ENCODE measurements at regions not wholly inside any gene's neighbourhood (a gene's known extent, or its start where the extent isn't known, plus 50 kb on each side); places are given as distances from the start of the nearest gene placed in this dataset.

DNA sequence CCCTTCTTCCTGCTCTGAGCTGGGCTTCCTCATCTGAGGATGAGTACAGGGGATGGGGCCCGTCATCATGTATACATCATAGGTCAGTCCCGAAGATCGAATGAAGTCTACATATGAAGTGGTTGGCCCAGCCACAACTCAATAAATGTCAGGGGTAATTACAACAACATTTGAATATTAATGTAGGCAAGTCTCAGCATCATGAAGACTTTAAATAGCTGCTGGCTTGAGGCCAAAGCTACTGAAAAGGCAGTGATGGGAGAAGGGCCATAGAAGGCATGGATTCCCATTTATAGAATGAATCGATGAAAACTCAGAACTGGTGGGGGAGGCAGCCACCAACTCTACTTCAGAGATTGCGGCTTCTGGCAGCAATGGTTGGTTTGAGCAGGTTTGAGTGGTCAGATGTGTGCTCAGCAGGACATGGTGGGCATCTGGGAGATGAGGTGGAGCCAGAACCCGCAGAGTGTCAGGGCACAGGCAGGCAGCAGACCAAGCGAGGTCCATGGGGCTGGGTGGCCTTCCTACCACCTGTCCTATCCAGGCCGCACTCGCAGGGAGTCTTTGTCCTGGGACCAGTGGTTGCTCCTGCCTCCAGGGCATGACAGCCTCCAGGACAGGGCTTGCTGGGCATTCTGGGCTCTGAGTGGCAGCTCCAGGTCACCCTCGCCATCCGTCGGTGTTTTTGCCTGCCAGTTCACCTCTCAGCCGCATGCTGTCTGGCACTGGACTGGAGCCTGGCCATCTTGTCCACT lies 919.1 kb downstream of the TBC1D22A start:
- DNase-seq: no peak

DNA sequence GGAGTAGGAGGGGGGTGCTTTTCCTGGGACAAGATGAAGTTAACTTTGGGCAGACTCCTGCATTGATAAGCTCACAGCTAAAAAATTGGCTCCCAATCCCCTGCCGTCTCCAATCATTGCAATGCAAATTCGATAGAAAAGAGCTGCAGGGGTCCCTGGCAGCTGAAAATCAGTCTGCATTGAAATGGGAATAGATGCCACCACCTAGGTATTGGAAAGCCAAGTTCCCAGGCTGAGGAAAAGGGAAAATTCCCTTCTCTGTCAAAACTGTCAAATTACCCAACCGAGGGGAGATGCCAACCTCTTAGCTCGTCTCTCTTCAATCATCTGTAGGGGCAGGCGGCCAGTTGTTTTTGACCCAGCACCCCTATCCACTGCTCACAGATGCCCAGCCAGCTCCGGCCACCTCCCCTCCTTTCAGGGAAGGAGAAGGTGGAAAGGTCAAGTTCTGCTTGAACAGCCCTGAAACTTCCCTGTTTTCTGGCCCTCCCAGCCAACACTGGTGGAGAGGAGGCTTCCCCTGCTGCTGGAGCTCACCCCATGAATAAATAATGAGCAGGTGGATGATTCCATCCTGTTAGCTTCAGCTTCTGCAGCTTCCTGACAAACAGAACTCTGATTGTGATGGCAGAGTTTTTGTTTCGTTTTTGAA lies 916.3 kb downstream of the TBC1D22A start:
- DNase-seq: no peak

DNA sequence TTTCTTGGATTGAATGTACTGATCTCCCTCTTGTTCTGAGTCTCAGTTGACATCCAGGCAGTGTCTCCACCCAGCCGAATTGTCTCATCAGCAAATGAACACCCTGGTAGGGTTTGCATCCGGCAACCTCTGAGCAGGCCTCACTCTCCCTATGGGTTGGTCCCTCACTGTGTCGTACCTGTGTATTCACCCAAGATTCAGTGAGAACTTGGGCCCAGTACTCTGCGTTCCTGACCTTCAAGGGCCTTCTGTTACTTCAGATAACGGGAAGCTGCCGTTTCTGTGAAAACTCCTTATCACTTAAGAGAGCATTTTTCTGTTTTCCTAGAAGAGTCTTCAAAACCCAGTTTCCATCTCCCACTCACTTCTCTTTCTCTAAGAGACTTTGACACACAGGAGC lies 915.6 kb downstream of the TBC1D22A start:
- DNase-seq: no peak

DNA sequence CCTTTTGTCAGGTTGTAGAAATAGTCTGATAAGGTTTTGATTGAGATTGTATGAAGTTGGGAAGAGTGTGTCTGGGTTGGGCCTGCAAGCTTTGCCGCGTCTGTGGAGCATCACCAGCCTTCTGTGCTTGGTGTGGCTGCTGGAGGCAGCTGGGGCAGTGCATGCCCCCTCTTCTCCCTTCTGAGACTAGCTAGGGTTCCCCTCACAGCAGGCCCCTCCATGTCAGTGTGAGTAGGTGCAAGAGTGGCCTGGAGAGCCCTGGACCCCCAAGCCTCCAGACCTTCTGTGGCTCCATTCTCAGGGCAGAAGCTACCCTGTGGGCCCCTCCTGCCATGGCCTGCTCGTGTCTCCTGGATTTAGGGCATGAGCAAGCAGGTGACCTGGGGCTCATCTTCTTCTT lies 914.2 kb downstream of the TBC1D22A start:
- no peak for DNase-seq

DNA sequence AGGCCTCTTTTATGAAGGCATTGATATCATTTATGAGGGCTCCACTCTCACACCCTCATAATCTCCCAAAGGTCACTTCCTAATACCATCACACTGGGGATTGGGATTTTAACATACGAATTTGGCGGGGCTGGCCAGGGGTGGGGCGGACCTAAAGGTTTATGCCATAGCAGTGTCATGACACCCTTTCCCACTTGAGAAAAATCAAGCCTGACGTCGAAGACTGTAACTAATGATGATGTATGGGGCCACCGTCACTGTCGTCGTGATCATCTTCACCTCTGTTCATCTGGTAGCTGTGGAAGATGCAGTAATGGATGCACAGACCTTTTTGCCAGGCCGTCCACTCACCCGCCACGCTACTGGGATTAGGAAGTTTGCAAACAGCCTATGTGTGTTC lies 912.1 kb downstream of the TBC1D22A start:
- no peak for DNase-seq

DNA sequence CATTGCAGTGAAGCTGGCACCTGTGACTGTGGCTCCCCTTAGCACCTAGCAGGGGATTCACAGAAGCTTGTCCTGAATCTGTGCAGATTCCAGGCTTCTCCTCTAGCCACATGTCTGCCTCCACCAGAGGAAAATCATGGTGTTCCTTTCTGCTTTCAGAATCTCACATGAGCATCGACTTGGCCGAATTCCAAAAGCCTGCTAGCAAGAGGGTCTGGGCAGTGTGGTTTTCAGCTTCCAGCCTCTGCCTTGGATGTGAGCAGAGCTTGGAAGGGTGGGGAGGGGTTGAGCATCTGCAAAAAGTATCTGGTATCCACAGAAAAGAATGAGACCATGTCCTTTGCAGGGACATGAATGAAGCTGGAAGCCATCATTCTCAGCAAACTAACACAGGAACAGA lies 911.1 kb downstream of the TBC1D22A start:
- no peak for DNase-seq

DNA sequence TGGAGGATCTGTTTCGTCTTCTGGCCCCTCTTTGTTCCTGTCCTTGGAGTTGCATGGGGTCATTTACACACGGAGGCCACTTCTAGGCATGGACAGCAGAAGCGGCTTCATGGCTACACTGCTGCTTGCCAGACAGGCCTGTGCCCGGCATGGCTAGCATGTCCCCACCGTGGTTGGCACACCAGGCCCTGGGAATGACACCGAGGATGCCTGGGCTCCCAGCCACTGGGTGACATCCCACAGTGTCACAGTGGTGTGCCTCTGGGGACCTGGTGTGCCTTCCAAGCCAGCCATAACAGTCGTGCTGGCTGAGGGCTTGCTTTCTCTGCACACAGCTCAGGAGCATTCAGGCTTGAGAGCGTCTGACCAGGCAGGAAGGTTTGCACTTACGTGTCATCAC lies 910.1 kb downstream of the TBC1D22A start:
- no peak for DNase-seq

DNA sequence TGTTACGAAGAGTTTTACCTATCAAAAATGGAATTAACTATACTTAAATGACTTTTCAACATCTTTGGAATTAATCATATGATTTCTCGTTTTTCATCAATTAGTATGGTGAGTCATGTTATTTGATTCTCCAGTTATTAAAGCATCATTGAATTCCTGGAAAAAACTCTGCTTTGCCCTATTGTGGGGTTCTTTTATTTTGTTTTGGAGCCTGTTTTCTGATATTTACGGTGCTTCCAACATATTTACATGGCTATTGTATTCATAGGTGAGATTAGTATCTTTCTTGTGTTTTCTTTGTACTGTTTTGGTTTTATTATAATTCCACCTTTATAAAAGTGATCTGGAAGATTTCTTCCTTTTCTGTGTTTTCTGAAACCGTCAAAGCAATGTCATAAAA lies 902.7 kb downstream of the TBC1D22A start:
- DNase-seq: no peak

DNA sequence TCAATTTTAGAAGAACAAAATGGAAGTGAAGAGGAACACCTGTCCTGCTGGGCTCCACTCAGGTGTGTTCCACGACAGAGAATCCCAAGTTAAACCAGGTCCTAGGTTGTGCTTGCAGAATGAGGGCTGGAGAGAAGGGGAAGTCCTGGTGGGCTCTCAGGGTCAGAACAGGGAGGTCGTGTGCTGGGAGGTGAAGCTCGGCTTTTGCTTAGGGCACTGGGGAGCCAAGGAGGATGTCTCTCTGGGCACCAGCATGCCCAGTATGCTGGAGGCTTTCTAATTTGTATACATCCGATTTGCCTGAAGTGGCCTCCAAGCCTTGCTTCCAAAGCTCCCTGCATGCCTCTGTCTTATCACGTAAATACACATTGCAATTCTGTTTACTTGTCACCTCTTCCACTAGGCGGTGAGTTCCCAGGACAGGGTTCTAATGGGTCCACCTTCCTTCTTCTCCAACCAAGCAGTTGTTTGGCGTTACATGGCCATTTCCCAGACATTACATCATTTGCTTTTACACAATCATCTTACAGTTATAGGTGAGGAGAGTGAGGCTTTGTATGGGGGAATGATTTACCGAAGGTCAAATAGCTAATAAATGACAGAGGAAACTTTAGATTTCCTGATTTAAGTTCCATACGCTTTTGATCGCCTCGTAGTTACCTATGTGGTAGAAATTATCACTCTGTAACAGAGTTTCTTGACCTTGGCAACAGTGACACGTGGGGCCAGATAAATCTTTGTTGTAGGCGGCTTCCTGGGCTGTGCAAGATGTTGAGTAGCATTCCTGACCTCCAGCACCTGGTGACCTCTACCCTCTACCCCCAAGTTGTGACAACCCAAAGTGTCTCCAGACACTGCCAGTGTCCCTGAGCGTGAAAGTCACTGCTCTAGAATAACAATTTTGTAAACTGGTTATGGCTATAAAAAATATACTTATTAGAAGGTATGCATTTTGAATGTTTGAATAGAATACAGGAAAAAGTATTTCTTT lies 901.5 kb downstream of the TBC1D22A start:
- DNase-seq: no peak

DNA sequence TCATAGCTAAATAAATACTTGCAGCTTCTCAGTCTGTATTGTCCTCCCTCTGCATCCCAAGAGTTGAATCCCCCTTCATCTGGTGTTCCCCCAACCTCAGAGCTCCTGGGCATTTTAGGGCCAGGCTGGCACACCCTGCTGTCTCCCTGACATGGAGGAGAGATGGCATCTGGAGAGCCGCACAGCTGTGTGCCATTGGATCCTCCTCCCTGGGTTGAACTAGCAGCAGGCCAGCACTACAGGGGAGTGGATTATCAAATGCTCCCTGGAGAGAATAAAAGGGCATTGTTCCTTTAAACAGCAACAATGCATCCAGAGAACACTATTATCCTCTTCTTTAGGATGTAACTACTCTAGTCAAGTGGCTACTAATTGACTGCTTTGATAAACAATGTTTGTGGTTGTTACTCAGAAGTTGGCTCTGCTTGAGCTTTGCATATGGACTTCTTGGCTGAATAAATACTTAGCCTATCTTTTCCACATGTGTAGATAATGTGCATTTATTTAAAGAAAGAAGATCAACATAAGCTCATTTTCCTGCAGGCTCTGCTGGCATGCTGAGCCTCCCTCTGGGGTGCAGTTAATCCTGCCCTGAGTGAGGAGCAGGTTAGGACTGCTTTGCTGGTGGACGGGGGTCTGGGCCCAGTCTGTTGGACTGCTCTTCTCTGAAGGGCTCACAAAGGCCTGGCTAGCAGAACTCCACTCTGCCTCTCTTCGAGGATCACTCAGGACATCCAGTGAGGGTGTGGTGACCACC lies 897.2 kb downstream of the TBC1D22A start:
- no peak for DNase-seq

DNA sequence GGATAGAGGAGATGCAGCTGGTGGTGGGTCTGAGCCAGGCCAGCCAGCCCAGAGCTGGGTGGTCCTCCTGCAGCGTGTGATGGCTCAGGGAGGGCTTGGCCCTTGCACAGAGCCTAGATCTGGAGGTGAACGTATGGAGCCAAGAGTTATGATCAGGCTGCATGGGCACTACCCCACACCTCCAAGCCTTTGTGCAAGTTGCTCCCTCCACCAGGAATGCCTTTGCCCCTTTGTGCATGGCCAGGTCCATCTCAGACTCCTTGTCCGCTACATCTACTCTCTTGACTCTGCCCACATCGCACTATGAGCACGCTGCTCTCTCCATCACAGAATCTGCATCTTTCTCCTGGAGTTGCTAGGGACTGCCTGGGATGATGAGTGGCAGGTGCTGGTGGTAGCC lies 895.7 kb downstream of the TBC1D22A start:
- no peak for DNase-seq

DNA sequence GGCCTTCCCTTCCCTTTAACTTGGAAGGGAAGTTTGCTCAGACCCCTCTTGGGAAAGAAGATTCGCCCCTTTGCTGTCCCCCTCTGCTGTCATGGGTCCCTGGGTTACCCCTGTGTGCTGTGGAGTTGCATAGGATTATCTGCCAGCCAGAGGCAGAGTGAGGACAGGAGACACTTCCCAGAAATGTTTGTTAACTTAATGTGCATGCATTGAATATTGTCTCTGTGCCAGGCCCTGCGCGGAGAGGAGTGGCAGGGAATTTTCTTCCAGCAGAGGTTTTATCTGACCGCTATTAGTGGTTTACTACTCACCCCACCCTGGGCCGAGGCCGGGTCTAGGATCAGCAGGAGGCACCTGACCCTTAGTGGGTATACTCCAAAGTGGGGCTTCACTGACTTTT lies 894.8 kb downstream of the TBC1D22A start:
- no peak for DNase-seq

DNA sequence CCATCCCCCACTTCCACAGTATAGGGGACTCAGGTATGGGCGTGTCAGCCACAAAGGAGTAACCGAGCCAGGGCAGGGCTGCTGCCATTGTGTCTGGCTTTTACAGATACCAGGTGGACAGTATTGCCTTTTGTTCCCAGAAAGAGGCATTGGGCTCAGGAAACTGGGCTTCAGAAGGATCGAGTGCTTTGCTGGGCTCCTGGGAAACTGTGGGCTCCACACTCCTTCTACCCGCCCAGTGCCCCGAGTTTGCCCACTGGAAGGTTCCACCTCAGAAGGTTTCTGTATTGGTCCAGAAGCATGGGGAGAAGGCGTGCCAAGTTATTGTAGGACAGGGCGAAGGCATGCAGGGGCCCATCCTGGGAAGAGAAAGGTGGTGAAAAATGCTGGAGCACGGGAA lies 894.4 kb downstream of the TBC1D22A start:
- DNase-seq: no peak

DNA sequence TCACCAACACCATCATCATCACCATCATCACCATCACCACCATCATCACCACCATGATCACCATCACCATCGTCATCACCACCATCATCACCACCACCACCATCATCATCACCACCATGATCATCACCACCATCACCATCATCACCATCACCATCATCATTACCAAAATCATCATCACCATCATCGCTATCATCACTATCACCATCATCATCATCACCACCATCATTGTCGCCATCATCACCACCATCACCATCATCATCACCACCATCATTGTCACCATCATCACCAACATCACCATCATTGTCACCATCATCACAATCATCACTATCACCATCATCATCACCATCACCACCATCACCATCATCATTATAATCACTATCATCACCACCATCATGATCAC lies 893.5 kb downstream of the TBC1D22A start:
- DNase-seq: no peak

DNA sequence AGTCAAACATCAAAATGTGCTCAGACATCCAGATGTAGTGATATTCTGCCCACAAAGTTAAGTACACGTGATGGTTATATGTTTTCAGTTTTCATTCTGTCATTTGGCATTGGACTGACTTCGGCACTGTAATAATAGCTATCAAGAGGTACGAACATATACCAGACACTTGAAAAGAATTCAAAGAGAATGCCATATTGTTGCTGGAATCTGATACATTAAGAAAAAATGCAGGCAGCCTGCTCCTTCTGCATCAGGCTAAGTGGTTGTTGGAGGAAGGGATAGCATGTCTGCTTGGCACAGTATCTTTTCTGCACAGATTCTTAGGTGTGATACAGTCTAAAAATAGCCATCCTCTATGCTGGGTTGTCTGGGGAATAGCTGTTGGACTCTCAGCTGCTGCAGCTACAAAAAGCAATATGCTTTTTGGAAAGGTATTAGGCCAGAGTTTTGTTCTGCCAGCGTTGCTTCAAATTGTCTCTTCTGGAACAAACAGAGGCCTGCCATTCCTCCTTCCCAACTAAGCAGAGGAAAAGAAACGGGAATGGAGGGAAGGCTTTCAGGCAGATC lies 892.6 kb downstream of the TBC1D22A start:
- DNase-seq: no peak

DNA sequence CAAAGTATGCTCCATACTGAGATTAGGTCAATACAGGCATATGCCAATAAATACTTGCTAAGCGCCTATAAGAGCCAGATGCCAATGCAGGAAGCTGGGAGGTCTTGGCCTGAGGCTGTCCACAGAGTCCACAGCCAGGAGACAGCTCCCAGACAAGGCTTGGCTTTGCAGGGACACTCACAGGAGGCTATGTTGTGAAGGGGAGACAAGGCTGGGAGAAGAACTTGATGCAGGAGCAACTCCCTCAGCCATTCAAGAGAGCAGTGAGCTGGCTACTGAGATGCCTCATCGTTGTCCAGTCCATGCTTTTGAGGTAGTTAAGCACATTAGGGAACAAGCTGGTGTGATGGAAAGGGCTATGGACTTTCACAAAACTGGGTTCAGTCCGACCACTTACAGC lies 891.5 kb downstream of the TBC1D22A start:
- DNase-seq: no peak

DNA sequence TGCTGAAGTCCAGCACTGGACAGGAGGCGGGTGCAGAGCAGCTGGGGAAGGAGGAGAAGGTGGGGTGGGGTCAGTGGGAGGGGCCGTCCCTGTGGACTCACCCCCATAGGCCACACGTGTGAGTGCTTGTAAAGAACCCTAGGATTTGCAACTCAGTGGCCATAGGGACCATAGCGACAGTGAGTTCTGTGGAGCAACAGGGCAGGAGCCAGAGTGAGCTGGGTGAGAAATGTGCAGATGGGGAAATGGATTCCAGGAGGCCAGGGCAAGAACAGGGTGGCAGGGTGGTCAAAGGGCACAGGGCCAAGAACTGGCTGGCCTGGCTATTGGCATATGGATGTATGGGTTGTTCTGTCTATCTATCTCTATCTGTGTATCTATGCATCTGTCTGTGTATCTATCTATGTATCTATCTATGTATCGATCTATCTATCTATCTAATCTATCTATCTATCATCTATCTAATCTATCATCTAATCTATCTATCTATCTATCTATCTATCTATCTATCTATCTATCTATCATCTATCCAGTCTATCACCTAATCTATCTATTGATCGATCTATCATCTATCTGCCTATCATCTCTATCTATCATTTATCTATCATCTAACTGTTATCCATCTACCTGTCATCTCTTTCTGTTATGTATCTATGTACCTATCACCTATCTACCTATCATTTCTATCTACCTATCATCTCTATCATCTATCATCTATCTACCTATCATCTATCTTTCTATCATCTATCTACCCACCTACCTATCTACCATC lies 889.0 kb downstream of the TBC1D22A start:
- DNase-seq: no peak

DNA sequence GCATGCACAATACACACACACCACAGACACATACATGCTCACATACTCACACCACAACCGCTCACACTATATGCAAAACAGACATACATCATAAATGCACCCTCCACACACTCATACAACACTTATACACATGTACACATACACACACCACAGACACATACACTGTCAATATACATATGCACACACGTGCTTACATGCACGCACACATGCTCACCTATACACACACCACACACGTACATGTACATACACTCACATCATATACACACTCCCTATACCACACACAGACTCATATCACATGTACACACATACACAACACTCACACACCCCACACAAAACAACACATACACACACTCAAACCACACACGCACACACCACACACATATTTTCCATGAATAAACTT lies 885.3 kb downstream of the TBC1D22A start:
- no peak for DNase-seq

DNA sequence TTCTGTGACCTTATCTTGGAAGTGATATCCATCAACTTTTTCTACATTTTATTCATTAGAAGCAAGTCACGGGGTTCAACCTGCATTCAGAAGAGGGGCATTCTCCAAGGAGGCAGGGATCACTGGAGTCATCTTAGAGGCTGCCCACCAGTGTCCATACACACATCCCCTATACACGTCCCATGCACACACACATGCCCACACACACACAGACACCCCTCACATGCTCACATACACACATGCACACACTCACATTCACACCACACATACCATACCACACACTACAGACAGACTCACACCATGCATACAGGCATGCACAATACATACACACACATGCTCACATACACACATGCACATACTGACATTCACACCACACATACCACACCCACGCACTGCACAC lies 884.7 kb downstream of the TBC1D22A start:
- no peak for DNase-seq

DNA sequence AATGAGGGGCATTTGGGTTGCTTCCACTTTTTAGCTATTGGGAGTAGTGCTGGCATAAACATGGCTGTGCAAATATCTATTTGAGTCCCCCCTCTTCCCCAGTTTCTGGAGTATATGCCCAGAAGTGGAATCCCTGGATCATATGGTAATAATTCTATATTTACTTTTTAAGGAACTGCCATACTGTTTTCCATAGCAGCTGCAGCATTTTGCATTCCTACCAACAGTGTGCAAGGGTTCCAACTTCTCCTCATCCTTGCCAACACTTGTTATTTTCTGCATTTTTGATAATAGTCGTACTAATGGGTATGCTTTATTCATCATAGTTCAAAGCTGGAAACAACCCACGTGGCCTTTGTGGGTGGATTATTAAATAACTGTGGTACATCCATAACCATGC lies 883.5 kb downstream of the TBC1D22A start:
- DNase-seq: no peak
